NCI-H345 treated with DMSO at 0.1 percent for 48 hours (cell line): ENCODE measurements at regions not wholly inside any gene's neighbourhood (a gene's known extent, or its start where the extent isn't known, plus 50 kb on each side); places are given as distances from the start of the nearest gene placed in this dataset.
"Not testable (repeated sequence)": the region's sequence is repeated elsewhere in the genome, so short reads cannot be mapped to it uniquely, and the experiment has no call there.

Experiments
- DNase-seq: peaks from one replicate; lab custom pipeline; 2025; ENCODE audit not compliant: unreplicated experiment; lab: John Stamatoyannopoulos, UW

DNA sequence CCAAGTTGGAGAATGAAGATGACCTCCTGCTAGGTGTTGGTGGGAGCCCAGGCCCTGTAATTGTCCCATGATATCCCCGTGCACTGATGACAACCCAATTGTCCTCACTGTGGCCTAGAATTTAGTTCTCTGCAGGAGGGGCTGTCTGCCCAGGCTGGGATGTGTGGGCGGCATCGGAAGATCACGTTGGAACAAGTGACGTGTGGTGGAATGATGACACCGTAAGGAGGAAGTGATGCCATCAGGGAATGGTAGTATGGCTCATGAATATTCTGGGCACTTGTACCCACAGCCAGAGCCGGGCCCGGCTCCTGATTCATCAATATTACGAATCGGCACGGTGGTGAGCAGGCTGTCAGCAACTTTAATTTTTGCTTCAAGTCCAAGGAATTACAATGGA lies 111.6 kb downstream of the MIAT start:
- no peak for DNase-seq

DNA sequence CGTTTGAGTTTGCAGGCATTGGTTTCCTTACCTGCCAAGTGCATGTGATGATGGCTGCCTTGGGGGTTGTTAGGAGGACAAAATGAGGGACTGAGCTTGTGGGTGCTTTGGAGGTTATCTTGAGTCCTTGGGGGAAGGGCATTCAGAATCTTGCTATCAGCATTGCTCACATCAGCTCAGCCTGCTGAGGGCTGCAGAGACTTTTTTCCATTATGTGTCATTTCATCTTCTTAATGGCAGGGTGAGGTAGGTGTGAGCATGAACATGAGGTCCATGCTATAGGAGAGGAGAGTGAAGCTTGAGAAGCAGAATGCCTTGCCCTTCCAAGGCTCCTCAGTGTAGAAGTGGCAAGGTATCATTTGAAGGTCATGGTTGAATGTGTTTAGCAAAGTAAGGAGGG lies 112.3 kb downstream of the MIAT start:
- DNase-seq, result no peak

DNA sequence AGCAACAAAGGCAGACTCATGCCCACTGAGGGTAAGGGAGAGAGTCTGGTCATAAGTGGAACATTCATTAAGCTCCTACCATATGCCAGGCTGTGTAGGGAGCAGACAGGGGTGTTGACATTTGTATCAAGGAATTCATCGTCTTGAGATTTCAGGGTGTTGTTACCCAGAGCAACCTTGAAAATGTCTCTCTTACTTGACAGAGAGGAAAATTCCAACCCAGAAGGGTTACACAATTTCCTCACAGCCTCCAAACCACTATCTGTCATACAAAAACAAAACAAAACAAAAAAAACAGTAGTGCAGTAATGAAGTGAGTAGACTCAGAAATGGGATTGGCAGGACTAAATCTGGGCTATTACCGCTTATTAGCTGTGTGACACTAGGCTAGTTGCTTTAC lies 113.2 kb downstream of the MIAT start:
- no peak for DNase-seq

DNA sequence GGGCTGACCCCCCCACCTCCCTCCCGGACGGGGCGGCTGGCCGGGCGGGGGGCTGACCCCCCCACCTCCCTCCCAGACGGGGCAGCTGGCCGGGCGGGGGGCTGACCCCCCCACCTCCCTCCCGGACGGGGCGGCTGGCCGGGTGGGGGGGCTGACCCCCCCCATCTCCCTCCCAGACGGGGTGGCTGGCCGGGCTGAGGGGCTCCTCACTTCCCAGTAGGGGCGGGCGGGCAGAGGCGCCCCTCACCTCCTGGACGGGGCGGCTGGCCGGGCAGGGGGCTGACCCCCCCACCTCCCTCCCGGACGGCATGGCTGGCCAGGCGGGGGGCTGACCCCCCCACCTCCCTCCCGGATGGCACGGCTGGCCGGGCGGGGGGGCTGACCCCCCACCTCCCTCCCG lies 115.7 kb downstream of the MIAT start:
- not testable (repeated sequence) for DNase-seq

DNA sequence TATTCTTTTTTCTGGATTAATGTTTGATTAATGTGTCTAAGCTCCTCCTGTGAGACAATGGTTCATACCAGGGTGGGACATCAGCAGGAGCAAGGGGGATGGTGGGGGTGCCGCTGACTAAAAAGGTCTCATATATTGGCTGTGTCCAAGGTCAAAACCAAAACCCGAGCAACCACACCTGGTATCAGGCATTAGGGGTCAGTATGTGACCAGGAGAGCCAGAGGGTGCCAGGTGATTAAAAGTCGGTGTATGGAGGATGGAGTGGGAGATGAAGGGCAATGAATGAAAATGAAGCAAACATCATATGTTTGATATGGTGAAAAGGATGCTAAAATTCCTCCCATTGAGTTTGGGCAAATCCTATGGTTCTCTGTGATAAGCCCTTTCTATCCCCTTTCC lies 118.0 kb downstream of the MIAT start:
- DNase-seq, result no peak

DNA sequence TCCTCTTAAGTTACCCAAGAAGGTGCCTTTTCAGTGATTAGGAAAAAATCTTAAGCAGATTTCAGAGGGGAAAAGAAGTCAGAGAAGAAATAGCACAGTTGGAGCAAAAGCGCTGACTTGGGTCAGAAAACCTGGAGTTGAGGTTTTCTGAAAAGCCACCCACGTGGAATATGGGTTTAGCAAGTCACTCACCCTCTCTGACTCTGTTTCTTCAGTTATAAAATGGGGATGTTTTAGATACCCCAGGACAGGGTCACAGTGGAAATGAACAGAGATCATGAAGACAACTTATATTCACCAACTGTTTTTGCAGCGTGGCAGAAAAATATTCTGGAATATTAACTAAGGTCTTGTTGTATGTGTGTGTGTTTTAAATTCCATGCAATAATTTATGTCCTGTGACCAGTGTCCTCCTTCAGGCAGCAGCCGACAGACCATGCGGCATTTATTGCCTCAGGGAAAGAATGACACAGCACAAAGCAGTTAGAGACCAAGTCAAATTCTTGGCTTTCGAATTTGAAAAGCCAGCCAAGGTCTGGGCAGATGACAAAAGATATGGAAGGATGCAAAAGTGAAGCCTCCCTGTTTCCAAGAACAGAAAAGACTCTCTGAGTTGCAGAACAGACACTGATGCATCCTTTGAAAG lies 119.9 kb downstream of the MIAT start:
- DNase-seq, result no peak

DNA sequence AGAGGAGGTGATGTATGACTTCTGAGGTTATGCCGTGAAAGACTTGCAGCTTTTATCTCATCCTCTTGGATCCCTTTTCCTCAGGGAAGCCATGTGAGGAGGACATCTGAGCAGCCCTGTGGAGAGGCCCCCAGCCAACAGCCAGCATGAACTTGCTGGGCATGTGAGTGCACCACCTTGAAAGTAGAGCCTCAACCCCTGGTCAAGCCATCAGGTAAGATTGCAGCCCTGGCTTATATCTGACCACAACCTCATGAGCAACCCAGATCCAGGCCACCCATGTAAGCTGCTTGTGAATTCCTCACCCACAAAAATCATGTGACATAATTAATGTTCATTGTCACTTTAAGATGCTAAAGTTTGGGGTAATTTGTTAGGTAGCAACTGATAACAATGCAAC lies 121.0 kb downstream of the MIAT start:
- DNase-seq, result no peak

DNA sequence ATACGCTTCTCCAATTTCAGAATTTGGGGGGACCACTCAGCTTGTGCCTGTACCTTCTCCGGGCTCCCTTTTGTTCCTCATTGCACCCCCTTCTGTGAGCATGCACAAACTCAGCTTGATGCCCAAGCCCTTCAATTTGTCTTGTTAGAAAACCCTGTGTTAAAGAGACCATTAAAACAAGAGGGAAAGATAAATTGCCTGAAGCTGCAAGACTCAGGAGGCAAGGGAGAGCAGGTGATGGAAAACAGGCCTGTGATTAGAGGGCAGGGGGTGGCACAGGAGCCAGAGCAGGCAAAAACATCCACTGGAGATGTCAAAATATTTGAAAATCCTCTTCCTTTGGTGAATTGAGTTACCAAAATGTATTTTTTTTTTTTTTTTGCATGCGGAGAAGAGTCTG lies 121.7 kb downstream of the MIAT start:
- no peak for DNase-seq

DNA sequence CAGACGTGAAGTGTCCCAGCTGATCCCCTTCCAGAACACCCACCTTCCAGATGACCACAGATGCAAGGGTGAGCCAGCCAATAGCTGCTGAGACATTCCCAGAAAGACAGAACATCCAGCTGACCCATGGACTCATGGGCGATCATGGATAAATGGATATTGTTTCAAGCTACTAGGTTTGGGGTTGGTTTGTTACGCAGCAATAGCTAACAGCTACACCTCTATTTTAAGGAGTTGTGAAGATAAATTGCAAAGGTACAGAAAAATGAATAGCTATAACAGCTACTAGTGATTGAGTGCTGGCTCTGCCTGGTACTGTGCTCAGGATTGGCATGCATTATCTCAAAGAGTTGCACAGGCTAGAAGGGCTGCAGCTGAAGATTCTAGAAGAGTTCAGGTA lies 122.5 kb downstream of the MIAT start:
- DNase-seq, result no peak

DNA sequence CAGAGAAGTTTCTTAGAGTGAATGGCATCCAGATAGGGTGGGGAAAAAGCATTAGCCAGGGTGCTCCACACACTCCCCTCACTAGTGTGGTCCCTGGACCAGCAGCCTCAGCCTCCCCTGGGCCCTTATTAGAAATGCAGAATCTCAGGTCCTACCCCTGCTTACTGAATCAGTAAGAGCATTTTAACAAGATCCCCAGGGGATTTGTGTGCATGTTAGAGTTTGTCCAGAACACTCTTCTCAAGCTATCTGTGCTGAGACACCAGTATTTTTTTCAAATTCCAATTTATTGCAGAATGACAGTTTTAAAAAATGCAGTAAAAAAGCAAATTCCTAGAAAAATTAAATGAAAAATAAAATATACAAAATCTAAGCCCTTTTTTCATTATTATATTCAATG lies 123.1 kb downstream of the MIAT start:
- no peak for DNase-seq

DNA sequence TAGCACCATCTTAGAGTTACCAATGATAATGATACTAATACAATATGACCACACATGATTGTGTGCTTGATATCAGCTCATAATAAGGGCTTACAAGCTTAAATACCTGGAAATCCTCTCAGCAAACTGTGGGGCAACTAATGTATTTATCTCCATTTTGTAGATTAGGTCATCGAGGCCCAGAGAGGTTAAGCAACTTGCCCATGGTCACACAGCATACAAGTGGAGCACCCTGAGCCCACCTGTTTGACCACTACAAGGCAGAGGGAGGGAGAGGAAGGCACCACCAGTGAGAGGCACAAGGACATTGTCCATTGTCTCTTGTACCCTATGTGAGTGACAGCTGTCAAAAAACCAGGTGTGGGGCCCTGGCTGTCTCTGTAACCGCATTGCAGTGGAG lies 123.7 kb downstream of the MIAT start:
- no peak for DNase-seq

DNA sequence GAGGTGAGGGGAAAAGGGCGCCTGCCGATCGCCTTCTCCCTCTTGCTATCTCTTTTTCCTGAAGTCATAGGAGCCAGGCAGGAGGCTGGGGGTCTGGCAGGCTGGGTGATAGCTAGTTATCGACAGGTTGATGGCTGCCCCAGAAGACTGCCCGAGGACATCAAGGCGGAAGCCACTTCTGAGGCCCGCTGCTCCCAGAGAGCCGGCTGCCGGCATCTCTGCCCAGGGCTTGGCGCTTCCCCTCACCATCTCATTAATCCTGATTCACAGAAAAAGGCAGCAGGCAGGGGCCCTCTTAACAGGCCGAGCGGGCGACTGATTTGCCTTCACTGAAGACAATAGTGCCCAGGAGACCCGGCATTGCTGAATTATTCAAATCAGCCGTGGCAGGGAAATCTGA lies 124.2 kb downstream of the MIAT start:
- DNase-seq, result no peak

DNA sequence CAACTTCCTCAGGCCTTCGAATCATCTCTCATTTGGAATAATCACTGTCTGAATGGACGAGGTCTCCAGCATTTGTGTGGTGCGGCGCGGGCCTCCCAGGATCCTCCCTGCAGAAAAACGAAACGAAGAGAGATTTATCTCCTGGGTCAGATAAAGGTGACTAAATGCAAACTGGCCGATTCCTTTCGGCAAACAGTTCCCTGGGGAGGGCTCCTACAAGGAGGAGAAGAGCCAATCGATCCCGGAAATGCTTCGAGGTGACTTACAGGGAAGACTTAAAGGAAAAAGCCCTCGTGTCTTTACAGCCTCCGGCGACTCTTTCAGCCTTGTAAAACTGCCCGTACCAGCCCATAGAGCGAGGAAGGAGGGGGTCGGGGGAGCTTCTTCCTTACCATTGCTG lies 126.5 kb downstream of the MIAT start:
- DNase-seq, result no peak

DNA sequence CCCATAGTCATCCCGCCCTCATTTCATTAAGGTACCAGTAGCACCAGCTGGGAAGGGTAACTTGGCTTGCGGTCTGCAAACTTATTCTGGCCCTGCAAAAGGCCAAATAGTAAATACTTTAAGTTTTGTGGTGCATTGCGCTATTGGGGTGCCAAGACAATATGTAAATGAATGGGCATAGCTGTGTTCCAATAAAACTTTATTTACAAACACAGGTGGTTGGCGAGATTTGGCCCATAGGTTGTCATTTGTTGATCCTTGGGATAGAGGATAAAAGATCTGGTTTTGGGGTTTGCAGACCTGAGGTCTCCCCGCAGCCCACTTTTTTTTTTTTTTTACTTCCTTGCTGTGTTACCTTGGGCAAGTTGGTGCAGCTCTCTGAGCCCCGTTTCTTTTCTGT lies 127.4 kb downstream of the MIAT start:
- no peak for DNase-seq

DNA sequence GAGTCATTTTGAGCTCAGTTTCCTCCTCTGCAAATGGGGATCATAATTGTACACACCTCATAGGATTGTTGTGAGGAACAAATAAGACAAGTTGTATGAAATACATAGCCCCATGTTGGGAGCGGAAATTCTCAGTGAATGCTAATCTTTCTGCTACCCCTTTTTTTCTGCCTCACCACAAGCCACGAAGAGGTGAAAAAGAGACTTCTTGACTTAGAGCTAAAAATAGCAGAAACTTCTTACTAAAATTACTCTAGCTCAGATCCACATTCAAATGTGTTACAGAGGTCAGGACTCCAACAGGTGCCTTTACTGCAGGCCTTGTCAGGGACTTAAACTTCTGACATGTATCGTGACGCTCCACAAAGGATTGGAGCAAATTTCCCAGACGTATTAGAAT lies 128.5 kb downstream of the MIAT start:
- no peak for DNase-seq

DNA sequence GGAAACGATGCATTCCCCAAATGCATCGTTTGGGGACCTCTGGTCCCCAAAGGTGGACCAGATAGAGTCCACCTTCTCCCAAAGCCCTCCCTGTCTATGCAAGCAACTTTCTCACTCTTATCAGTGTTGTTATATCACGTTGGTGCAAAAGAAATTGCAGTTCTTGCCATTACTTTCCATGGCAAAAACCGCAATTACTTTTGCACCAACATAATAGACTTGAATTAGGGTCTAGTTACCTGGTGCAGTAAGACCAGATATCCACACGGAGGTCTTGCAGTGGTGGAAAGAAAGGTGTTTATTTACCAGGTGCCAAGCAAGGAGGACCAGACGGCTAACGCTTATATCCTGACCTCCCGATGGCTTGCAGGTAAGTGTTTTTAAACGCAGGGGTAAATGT lies 129.0 kb downstream of the MIAT start:
- DNase-seq, result no peak

DNA sequence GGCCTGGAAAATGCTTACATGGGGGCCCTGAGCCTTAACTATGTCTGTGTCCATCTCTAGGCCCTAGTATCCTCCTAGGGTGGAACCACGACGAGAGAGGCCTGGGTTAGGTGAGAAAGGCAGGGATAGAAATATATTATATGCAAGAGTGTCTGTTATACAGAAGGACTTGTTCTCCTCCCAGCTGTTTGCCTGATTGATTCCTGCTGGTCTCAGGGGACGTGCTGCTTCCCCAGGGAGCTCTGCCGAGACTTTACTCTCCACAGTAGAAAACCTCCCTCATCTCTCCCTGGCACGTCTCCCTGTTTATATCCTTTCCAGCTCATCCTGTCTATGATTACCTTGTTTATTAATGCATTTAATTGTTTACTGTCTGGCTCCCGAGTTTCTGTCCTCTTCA lies 132.6 kb downstream of the MIAT start:
- peak; percentile 8 for DNase-seq

DNA sequence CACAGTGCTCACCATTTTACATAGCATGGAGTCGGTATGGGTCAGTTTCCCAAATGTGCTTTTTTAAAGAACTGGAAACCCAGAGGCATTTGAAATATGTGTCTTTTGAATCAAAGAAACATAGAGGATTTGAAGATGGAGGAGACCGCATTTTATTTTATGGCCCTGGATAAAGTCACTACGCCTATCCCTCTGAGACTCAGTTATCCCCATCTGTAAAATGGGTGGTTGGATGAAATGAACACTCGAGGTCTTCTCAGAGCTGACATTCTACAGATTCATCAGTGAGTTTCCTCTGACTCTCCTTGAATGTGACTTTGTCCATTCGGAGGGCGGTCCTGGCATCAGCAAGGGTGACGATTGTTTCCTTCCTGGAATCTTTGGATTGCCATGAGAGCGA lies 135.1 kb downstream of the MIAT start:
- DNase-seq, result no peak

DNA sequence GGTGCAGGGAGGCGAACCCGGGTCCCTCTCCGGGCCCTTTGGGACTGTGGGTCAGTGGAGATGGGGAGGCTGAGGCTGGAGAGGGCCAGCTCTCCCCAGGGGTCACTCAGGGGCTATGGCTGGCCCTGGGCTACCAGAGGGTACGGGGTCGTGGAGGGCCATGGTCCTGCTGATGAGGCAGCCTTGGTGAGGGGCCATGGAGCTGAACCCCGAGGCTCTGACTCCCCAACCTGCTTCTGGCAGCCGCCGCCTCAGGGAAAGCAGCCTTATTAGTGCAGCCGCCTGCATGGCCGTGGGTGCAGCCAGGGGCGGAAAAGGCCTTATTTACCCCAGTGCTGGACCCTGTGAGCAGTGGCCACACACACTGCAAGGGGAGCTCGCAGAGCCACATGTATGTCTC lies 139.4 kb downstream of the MIAT start:
- no peak for DNase-seq

DNA sequence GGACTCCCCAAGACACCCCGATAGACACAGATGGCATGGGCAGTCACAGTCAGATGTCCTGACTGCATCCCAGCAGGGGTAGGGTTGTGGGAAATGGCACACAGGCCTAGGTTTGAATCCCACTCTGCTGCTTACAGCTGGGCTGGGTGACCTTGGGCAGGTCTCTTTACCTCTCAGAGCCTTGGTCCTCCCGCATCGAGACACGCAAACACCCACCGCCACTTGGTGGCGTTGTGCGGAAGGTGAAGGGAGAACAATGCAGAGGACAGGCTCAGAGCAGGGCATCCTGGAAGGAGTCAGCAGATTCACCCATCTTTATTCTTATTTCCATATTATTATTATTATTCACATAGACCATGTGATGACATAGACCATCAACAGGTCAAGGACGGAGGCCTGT lies 140.5 kb downstream of the MIAT start:
- DNase-seq, result no peak

DNA sequence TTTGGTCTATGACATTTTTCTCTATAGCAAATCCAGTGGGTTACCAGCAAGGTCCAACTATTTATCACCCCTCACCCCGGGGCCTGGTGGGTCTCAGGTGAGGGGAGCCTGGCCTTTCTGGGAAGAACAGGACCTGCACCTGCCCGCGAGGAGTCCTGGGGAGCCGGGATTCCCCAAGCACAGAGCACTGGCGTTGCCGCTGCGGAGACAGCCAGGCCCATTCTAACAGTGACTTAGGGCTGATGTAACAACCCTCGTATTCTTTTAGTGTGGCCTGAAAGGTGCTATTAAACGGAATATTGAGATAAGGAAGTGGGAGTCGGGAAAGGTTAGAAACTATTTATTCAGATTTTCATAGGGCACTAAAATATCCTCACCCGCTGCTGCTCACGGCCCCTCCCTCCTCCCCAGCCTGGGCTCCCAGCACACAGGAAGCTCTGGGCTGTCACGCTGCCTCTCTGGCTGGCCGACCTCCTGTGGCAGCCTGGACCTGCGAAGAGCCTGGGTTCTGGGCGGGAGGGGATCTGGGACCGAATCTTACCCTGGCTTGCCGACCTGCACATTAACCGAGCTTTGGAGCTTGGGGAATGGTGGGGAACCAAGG lies 141.2 kb downstream of the MIAT start:
- DNase-seq, result no peak

DNA sequence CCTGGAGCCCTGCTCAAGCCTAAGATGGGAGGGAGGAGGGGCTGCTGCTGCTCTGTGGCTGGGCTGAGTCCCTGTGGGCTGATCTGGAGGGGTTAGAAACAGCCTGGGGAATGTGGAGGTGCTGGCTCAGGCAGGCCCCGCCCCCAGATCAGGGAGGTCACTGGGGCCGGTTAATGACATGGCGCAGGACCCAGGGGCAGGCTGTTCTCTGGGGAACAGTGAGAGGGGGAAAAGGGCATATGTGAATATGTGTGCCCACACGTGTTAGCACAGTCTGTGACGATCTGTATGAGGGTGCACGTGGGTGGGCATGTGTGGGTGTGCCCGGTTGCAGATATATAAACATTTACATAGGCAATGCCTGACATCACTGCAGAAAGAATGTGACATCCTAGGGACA lies 143.5 kb downstream of the MIAT start:
- no peak for DNase-seq

DNA sequence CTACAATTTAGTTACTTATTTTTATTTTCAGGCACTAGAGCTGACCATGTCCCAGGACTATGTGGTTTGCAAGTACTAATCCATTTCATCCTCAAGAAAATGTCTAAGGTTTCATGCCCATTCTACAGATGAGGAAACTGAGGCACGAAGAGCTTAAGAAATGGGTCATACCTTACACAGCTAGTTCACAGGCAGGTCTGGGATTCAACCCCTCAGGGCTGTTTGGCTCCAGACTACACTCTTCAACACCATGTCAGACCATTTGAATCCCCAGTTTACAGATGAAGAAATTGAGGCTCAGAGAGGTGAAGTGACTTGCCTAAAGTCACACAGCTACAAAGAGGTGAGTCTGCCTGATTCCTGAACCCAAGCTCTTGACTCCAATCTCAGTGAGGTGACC lies 144.1 kb downstream of the MIAT start:
- DNase-seq, result no peak
